ENCODE measurements at regions not wholly inside any gene's neighbourhood (a gene's known extent, or its start where the extent isn't known, plus 50 kb on each side); places are given as distances from the start of the nearest gene placed in this dataset.

DNA sequence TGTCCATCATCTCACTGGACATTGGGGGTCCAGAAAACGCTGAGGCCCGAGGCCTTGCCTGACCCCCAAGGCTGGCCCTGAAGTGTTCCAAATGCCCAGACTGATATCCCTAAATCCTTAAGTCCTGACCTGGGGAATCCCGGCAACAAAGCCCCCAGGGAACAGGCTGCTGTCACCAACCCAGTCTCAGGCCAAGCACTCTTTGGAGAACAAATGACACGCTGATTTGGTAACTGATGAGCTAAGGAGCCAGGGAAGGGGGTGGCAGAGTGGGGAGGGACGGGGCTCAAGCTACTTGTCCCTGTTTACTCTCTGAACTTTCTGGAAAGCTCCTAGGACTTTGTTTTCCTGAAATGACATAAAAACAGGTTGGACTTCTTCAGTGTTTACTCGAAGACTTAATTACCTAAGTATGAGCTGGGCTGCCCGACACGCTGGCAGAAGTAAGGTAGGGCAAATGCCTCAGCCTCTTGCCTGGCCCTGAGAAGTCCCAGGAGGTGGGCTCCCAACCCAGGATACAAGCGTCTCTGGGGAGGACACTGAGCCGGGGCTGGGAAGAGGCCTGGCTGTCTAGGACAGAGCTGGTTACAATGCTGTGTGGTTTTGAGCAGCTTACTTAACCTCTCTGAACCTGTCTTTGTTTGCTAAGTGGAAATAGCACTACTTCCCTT lies 105.5 kb upstream of the GLI2 start:
- TF ChIP-seq, protein P1, sequence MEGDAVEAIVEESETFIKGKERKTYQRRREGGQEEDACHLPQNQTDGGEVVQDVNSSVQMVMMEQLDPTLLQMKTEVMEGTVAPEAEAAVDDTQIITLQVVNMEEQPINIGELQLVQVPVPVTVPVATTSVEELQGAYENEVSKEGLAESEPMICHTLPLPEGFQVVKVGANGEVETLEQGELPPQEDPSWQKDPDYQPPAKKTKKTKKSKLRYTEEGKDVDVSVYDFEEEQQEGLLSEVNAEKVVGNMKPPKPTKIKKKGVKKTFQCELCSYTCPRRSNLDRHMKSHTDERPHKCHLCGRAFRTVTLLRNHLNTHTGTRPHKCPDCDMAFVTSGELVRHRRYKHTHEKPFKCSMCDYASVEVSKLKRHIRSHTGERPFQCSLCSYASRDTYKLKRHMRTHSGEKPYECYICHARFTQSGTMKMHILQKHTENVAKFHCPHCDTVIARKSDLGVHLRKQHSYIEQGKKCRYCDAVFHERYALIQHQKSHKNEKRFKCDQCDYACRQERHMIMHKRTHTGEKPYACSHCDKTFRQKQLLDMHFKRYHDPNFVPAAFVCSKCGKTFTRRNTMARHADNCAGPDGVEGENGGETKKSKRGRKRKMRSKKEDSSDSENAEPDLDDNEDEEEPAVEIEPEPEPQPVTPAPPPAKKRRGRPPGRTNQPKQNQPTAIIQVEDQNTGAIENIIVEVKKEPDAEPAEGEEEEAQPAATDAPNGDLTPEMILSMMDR (IDR thresholded peaks at IDR 0.05): no peak
- TF ChIP-seq POLR2A (IDR thresholded peaks at IDR 0.05): no peak
